Inflammatory macrophage treated with lipopolysaccharide for 4 hours (primary cell): ENCODE measurements at regions not wholly inside any gene's neighbourhood (a gene's known extent, or its start where the extent isn't known, plus 50 kb on each side); places are given as distances from the start of the nearest gene placed in this dataset.
A peak's percentile ranks its signal among the peaks of the same experiment; 100 is the strongest.
"Not testable (repeated sequence)": the region's sequence is repeated elsewhere in the genome, so short reads cannot be mapped to it uniquely, and the experiment has no call there.

ENCODE experiments used
- DNase-seq: peaks from one replicate; pipeline ENCODE4 v3.0.0-alpha.2; 2020

DNA sequence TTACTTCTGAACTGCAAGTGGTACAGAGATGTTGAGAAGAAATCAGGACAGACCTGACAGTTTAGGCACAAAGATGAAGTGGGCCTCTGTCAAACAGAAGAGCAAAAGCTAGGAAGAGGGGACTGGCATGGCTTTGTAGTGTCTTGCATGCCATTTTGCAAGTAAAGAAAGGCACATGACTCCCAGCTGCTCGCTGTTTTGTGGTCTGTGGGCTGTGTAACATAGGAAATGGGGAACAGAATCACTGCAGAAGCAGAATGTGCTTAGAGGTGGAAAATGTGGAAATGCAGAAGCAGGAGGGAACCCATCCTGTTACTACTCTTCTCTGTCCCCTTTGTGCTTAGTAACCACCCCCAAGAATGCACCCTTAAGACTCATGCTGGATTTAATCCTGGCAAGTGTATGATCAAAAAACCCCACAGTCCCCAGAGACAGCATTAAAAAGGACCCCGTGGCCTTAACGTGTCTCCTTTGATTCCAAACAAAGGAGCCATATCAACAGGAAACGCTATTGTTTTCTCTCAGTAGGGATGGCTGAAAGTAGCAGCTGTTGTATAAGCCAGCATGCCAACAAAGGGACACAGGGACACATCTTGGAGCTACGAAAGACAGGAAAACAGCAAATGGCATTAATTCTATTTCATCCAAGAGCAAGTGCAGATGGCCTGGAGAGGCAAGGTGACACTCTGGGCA lies 177.6 kb upstream of the GLRA2 start:
- peak; percentile 2 for DNase-seq

DNA sequence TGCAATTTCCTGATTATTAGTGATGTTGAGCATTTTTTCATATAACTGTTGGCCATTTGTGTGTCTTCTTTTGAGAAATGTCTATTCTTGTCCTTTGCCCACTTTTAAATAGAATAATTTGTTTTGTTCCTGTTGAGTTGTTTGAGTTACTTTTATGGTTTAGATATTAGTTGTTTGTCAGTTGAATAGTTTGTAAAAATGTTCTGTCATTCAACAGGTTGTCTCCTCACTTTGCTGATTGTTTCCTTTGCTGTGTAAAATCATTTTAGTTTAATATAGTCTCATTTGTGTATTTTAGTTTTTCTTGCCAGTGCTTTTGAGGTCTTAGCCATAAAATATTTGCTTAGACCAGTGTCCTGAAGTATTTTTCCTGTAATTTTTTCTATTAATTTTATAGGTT lies 181.8 kb upstream of the GLRA2 start:
- no peak for DNase-seq

DNA sequence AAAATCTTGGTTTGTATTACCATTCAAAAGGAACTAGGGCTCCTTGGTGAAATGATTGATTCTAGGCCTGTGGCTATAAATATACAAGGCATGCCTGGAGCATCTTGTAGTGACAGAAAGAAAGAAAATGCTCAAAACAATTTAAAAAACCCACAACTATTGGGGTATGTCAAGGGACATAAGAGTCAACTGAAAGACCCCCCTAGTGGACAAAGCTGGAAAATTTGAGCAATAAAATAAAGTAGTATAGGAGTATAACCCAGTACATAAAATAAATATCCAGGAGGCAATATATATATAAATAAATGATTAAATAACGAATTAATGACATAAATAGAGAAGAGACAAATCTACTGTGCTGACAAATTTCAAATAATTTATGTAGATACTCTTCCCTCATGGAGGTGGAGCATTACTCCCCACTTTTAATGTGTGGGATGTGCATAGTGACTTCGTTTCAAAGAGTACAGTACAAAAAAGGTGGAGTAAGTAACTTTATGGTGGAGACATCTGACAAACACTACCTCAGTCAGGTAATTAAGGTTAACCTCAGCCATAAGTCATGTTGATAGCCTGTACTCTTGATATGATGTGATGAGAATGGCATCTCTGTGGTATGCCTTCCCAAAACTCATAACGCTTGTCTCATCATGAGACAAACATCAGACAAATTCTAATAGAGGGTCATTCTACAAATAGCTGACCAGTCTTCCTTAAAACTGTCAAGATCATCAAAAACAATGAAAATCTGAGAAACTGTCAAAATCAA lies 185.0 kb upstream of the GLRA2 start:
- no peak for DNase-seq

DNA sequence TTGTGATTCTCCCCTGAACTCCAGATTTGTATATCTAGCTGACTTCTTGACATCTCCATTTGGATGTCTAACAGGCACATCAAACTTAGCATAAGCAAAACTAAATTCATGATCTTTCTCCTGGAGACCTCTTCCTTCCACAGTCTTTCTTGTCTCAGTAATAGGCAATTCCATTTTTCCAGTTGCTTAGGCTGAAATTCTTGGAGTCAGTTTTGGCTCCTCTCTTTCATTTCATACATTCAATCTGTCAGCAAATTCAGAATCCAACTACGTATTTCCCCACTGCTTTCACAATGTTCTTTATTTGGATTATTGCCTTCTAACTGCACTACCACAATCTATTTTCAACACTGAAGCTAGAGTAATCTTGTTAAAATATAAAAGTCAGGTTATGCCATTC lies 219.9 kb upstream of the GLRA2 start:
- DNase-seq = no peak

DNA sequence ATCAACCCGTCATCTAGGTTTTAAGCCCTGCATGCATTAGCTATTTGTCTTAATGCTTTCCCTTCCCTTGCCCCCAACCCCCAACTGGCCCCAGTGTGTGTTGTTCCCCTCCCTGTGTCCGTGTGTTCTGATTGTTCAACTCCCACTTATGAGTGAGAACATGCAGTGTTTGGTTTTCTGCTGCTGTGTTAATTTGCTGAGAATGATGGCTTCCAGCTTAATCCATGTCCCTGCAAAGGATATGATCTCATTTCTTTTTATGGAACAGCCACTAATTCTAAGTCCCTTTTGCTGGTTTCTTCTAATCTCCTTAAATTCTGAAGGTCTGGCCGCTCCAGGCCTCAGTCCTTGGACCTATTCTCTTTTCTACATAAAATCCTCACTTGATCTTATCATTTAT lies 220.4 kb upstream of the GLRA2 start:
- DNase-seq = not testable (repeated sequence)

DNA sequence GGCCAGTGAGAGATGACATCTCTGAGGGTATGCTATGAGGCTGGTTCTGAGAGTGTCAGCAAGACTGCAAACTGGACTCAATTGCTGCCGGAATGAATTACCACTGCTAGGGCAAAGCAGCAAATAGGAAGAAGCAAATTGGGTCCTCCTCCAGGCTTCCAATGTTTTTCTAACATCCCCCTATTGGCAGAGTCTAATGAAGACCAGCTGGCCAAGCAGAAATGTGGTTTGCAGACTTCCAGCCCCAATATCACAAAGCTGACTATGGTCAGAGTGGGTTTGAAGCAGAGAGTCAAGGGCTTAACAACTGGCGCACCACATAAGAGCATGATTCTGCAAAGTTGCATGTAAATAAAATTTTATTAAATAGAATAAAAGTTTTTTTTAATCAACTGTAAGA lies 225.4 kb upstream of the GLRA2 start:
- DNase-seq = no peak

DNA sequence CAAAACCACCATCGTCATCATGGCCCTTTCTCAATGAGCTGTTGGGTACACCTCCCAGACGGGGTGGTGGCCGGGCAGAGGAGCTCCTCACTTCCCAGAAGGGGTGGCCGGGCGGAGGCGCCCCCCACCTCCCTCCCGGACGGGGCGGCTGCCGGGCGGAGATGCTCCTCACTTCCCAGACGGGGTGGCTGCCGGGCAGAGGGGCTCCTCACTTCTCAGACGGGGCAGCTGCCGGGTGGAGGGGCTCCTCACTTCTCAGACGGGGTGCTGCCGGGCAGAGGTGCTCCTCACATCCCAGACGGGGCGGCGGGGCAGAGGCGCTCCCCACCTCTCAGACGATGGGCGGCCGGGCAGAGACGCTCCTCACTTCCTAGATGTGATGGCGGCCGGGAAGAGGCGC lies 226.8 kb upstream of the GLRA2 start:
- not testable (repeated sequence) for DNase-seq

DNA sequence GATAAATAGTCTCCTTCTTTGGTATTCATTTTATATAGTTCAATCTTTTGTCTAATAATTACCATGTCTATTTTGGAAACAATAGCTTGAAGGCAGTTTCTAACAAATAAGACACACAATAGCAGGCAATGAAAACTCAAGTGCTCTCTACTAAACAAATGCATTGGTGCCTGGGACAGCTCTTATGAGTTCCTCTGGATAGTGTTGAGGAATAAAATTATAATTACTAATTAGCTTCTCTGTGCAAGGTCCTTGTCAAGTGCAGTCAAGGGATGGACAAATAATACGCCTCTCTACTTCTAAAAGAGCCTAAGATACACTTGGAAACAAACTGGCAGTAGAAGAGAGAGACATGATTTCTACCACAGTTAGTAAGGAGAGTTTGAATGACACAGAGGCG lies 229.0 kb upstream of the GLRA2 start:
- no peak for DNase-seq

DNA sequence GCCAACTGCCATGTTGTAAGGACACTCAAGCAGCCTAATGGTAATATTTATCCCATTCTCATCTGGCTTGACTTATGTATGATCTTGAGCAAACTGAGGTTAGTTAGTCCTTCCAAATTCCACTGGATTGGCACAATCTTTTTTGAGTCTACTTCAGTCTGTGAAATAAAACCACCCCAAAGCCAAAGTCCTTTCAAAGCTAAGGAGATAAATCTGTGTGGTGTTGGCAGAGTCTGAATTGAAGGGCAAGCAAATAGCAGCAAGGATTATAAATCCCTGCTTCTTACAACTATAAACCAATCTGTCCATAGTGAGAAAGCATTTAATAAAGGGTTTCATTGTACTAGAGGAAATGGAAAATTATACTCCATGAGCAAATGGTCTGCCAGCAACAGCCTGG lies 233.9 kb upstream of the GLRA2 start:
- DNase-seq = no peak

DNA sequence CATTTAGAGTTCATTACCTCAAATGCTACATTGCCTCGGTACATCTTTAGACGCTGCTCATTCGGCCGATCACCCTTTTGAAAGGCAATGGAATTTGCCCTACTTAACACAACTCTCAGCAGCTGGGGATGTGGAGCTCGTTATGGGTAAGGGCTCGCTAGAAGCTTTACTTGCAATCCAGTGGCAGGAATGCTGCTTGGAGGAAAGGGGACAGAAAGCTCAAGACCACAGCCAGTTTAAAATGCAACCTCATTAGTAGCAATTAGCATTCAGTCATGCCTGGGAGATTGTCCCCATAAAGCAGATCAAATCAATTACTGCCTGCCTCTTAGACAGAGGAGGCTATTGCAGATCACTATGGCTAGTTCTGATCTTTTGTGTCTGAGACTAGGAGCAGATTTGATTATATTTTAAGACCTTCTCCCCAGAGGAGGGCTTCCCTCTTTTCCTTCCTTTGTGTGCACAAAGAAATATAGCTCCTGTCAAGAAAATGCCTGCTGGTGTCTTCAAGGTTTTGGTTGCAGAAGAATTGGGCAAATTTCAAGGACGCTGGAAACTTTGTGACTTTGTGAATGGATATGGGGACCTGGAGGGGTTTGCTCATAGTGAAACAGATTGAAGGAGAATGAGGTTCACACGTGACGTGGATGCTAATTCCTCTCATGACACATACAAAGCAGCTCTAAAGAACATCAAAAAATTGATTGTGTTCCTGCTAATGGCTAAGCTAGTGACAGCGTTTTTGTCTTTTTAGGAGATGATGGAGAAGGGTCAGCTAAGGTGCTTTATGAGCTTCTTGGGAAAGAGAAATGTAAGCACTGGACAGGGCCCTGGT lies 237.5 kb upstream of the GLRA2 start:
- DNase-seq = no peak

DNA sequence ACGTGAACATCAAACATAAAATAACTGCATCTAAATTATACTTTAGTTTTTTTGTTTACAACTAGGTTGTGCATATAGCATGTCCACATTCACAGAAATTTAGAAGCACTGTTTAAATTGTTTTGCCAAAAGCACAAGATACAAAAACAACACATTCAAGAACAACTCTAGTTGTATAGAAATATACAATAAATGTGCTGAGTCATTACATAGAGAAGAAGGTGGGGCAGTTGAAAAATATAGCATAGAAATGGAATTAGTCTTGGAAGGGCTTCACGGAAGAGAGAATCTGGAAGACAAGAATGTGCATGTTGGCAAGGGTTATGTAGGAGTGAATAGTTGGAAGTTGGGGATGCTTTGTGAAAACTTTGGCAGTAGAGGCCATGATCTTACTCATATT lies 239.0 kb upstream of the GLRA2 start:
- DNase-seq = no peak

DNA sequence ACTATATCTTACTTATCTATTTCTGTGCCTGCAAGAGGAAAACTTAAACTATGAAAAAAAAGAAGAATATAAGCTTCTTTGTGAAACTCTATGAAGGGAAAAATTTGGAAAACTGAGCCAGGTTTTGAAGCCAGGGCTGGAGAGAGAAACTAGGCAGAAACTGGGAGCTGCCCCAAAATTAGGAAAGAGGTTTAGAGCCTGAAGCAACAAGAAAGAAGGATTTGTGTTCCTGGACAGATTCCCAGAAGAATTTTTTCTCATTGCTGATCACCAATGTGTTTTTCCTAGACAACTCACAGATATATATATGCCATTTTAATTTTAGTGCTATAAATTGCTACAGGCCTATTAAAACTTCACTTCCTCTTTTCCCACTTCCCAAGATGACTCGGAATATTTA lies 245.0 kb upstream of the GEMIN8 start:
- no peak for DNase-seq

DNA sequence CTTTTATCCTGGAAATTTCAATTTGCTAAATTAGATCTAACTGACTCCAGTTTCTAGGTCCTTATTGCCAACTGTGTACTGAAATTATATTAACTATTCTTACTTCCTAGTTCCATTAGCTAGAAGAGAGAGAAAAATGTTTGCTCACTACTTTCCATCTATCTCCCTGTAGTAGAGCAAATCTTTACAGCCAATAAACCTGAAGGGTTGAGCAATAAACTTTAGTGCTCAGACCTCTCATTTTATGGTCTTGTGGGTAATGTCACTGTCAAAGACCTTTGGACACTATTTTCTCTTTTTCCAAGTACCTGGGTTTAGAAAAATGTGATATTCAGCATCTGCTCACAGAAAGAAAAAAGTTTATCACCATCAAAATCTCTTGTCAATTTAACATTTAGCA lies 237.5 kb upstream of the GEMIN8 start:
- DNase-seq = no peak

DNA sequence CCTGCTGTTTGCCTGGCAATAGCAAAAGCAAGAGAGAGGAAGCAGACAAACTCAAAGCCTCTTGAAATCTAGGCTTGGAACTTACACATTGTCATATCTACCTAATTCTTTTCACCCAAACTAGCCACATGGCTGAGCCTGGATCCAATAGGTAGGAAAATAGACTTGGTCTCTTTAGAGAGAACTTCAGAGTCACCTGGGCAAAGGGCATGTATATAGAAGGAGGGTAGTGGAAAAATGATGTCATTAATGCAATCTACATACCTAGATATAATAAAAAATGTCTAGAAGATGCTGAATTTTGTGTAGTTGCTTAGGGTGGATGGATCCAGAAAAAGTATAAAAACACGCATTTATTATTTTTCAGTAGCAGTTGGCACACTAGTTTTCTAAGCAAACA lies 237.0 kb upstream of the GEMIN8 start:
- DNase-seq = no peak

DNA sequence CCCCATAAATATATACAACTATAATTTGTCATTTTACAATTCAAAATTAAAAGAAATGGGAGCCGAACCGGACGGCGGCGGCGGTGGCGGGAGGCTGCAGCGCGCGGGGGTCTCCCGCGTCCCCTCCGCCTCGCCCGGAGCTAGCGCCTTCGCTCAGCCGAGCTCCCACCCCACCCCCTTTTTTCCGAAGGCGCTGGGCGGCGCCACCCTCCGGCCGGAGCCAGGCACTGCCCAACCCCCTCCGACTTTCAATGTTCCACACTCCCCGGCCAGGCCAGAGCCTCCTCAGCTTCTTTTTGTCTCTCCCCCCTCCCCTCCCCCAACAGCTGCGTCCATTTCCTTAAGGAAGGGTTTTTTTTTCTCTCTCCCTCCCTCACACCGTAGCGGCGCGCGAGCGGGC lies 214.1 kb upstream of the GEMIN8 start:
- DNase-seq = no peak

DNA sequence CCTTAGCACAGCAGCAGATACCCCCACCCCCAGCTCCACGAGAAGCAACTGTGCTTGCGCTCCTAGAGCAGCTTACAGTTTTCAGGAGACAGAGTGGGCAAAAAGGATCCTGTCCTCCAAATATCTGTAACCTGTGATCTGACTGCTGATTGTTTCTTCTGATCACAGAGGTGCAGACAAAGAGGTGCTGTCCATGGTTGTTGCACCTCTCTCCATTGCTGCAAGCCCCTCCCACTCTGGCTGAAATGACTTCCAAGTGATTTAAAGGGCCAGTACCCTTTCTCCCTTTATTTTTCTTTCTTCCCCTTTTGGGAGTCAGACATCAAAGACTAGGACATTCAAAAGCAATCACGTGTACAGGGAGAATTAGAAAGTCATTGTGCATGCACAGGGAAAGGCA lies 205.3 kb upstream of the GEMIN8 start:
- no peak for DNase-seq

DNA sequence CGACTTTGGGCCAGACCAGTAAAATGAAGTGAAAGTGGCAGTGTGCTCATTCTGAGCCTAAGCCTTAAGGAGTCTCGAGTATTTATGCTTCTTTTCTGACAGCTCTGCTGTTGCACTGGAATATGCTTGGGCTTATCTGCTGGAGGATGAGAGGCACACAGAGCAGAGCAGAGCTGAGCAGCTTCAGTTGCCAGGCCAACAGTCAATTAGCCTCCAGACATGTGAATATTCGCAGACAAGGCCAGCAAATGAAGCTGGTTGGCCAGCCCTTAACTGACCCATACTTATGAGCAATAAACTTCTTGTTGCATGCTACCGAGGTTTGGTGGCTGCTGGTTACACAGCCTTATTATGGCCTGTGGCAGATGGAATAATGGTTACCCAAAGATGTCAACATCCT lies 203.0 kb upstream of the GEMIN8 start:
- DNase-seq = no peak

DNA sequence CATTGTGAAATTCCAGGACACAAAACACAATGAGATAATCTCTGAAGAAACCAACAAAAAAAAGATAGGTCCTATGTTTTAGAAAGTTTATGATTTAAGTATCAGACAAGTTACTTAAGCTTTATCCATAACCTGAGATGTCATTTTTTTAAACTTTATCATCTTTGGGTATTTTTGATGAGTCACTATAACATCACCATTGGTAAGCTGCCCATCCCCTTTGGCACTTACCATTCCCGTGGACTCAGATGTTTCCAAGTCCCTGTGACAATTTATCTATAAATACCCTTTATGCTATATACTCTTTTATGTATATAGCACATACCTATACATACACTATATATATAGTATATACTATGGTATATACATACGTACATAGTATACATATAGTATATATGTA lies 198.9 kb upstream of the GEMIN8 start:
- no peak for DNase-seq

DNA sequence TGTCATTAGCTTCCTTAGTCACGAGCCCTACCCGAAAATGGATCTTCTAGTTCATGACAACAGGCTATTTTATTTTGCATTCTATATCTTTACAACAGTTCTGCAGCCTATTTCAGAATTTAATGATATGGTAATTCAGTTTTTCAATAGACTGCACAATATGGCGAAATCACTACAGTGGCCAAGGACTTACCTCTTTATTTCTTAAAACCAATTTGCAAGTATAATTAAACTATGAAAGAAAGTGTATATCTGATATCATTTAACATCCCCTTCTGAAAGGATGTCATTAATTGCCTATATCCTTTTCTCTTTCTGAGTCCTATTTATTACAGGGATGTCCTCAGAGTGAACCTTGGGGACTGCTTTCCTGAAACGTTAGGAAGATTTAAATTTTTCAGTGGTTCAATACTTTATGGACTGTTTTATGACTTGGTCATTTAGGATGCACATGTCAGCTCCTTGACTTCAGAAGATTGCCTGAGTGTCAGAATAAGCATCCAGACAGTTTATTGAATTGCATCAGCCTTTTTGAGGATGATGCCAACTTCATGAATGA lies 190.8 kb upstream of the GEMIN8 start:
- no peak for DNase-seq

DNA sequence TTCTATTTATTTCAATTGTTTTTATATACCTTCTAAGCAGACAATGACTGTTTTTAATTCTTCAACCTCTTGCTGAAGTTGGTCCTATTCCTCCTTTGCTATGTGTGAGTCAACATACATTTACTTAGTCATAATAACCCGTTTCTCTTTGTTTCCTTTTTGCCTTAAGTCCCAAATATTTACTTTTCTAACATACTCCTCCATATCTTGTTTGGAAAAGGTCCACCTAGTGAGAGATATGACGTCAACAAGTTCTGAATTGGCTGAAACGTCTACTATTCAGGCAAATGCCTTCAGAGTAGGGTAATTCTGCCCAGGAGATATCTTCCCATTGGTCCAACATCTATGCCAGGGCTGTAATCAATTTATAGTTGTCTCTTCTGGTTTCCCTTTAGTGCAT lies 179.3 kb upstream of the GEMIN8 start:
- DNase-seq = no peak

DNA sequence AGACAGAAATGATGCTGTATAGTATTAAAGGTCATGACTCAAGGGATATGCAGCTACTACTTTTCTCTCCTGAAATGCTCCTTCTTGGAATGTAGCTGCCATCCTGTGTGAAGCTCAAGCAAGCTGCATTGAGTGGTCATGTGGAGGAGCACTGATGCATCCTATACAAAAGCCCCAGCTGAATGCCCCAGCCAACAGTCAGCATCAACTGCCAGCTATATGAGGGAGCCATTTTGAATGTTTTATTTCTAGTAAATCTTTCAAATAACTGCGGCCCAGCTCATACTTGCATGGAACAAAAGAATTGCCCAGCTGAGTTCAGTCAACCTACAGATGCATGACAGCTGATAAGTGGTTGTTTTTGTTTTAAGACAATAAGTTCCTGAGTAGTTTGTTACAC lies 165.0 kb upstream of the GEMIN8 start:
- DNase-seq = no peak

DNA sequence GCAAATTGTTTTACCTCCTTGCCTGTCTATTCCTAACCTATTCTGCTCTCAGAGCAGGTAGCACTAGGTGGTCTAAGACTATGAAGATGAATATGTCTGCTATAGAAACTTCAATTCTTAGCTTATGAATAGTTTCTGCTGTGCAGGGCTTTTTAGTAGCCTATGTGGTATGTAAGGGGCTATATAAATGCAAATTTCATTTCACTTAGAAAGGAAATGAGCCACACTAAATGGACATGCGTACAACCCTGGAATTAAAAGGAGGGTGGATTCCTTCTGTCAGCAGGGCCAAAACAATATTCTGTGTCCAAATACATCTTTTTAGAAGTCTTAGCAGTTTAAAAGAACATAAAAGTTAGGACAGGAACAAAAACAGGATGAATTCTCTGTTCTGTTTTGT lies 163.9 kb upstream of the GEMIN8 start:
- no peak for DNase-seq

DNA sequence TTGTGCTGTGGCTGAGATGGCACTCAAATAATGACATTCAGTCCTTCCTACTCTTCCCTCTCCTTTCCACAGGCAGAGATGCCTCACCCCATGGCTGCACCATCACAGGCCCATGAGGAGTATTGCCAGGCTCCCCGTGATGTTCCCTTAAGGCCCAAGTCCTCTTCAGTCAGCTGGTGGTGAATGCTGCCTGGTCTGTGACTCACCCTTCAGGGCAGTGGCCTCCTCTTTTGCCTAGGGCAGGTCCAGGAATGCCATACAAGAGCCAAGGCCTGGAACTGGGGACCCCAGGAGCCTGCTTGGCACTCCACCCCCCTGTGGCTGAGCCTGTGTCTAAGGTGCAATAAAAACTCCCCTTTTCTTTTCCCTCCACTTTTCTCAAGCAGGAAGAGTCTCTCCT lies 144.2 kb upstream of the GEMIN8 start:
- DNase-seq = no peak

DNA sequence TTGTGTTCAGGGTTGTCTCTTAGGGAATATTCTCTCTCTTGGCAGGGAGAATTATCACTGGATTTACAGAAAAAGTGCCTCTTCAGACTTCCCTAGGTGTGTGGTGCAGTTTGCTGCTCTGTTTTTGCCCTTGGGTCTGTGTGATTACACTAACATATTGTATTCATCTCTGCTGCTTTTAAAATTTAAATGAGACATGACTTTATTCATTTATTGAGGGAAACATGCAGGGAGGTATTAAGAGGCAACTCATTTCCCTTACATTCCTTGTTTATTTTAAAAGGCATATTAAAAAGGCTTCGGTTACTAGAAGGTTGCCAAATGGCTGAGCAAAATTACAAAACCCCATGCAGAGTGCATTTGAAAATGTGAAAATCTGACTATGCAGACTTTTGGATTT lies 135.1 kb upstream of the GEMIN8 start:
- no peak for DNase-seq
